Peyer's patch (tissue), 4 donors: ENCODE measurements at regions not wholly inside any gene's neighbourhood (a gene's known extent, or its start where the extent isn't known, plus 50 kb on each side); places are given as distances from the start of the nearest gene placed in this dataset.

Experiments
- CTCF ChIP-seq, 6 experiments: fragments of 450-650 bp in 4 of 6; fragments of 200-600 bp in 2 of 6; sonication (generic) in 1 of 6; IDR thresholded peaks; one replicate each; pipeline ENCODE4 v1.5.1; 2017 to 2019; ENCODE audit warnings: antibody characterized with exemption in 6 of 6, mild to moderate bottlenecking in 3 of 6, moderate library complexity in 1 of 6
- POLR2A ChIP-seq, 2 donors: fragments of 450-650 bp; IDR thresholded peaks; one replicate each; pipeline ENCODE4 v1.5.1; 2017; ENCODE audit warnings: antibody characterized with exemption in 2 of 2, mild to moderate bottlenecking in 2 of 2, moderate library complexity in 2 of 2

- no peak for TF ChIP-seq CTCF (IDR thresholded peaks at IDR 0.05)
- no peak for TF ChIP-seq POLR2A (IDR thresholded peaks at IDR 0.05)
Measured at GRCh38 chr1:30277415-30277814, 446.0 kb downstream of the MATN1 start.
